ENCODE measurements at regions not wholly inside any gene's neighbourhood (a gene's known extent, or its start where the extent isn't known, plus 50 kb on each side); places are given as distances from the start of the nearest gene placed in this dataset.

DNA sequence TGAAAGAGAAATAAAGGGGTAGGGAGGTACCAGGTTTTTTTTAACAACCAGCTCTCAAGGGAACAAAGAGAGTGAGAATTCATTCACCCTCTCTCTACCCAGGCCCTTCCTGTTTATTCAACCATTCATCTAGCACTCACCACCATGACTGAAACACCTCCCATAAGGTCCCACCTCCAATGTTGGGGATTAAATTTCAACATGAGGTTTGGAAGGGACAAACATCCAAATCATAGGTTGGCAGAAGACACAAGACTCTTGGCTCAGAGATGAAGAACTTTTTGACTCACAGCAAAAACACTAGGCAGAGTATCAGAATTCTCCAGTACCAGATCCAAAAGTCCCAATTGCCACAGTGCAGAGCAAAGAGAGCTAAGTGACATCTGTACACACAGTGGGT lies 186.3 kb downstream of the EDN1 start:
- ATAC-seq: no peak
- ChIA-PET POLR2A (no interaction called here), CTCF (no interaction called here)

DNA sequence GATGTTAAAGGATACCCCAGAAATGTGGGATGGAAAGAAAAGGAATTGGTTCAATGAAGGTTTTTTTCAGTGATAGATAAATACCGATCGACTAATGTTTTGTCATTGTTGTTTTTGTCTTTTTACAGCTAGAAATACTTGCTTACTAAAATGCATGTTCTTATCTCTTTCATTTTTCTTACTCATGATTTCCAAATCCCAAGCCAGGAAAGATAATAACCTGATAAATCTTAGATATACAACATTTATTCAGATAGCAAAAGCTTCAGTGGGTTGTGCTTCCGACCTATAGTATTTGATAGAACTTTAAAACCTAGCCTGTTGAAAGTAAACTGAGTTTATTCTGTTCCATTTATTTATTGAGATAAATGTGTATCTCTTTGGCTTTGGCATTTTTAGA lies 187.5 kb downstream of the EDN1 start:
- peaks cover 38% of the 10 kb centered on the region for H3K4me1 Mint-ChIP-seq
- no peak for TF ChIP-seq GRHL2 (CRISPR knock-in tag; IDR thresholded peaks at IDR 0.05; ENCODE audit: insufficient replicate concordance, severe bottlenecking)
- TF ChIP-seq KAT7 (CRISPR knock-in tag; IDR thresholded peaks at IDR 0.05; ENCODE audit: borderline replicate concordance): no peak
- TF ChIP-seq, protein P1, sequence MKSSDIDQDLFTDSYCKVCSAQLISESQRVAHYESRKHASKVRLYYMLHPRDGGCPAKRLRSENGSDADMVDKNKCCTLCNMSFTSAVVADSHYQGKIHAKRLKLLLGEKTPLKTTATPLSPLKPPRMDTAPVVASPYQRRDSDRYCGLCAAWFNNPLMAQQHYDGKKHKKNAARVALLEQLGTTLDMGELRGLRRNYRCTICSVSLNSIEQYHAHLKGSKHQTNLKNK (CRISPR knock-in tag; IDR thresholded peaks at IDR 0.05): no peak
- TF ChIP-seq ZNF263 (CRISPR knock-in tag; IDR thresholded peaks at IDR 0.05; ENCODE audit: low read depth): no peak
- no peak for TF ChIP-seq CREB1 (CRISPR knock-in tag; IDR thresholded peaks at IDR 0.05)
- no peak for TF ChIP-seq ZNF232 (CRISPR knock-in tag; IDR thresholded peaks at IDR 0.05)
- H3K9me3 Mint-ChIP-seq: peaks cover 7% of the 10 kb centered on the region
- no peak overlapping the region for H3K4me3 Mint-ChIP-seq
- ChIA-PET CTCF (no interaction called here), POLR2A (no interaction called here)
- DNase-seq (ENCODE audit: low spot score) (no peak), ATAC-seq (no peak)
- H3K27me3 Mint-ChIP-seq (ENCODE audit: low read depth): no peaks in the 10 kb centered on the region; the same call in 1 of the 2 replicates
- H3K27ac Mint-ChIP-seq: no peak overlapping the region
- H3K36me3 Mint-ChIP-seq: peaks cover 8% of the 10 kb centered on the region

More for the DNA sequence above, 186.3 kb downstream of the EDN1 start:
- H3K36me3 Mint-ChIP-seq: peaks cover 8% of the 10 kb centered on the region
- no peak for DNase-seq (ENCODE audit: low spot score)
- H3K4me1 Mint-ChIP-seq: peaks cover 35% of the 10 kb centered on the region
- H3K4me3 Mint-ChIP-seq: no peak overlapping the region
- peaks cover 7% of the 10 kb centered on the region for H3K9me3 Mint-ChIP-seq
- no peaks in the 10 kb centered on the region; the same call in 1 of the 2 replicates for H3K27me3 Mint-ChIP-seq (ENCODE audit: low read depth)
- H3K27ac Mint-ChIP-seq: no peak overlapping the region
- TF ChIP-seq KAT7 (CRISPR knock-in tag; IDR thresholded peaks at IDR 0.05; ENCODE audit: borderline replicate concordance) (no peak), FOXJ3 (CRISPR knock-in tag; IDR thresholded peaks at IDR 0.05; ENCODE audit: borderline replicate concordance) (no peak), ZNF219 (CRISPR knock-in tag; IDR thresholded peaks at IDR 0.05; ENCODE audit: borderline replicate concordance) (no peak), NFYB (CRISPR knock-in tag; conservative IDR thresholded peaks at IDR 0.05; ENCODE audit: low read depth) (no peak)
- TF ChIP-seq, protein P2, sequence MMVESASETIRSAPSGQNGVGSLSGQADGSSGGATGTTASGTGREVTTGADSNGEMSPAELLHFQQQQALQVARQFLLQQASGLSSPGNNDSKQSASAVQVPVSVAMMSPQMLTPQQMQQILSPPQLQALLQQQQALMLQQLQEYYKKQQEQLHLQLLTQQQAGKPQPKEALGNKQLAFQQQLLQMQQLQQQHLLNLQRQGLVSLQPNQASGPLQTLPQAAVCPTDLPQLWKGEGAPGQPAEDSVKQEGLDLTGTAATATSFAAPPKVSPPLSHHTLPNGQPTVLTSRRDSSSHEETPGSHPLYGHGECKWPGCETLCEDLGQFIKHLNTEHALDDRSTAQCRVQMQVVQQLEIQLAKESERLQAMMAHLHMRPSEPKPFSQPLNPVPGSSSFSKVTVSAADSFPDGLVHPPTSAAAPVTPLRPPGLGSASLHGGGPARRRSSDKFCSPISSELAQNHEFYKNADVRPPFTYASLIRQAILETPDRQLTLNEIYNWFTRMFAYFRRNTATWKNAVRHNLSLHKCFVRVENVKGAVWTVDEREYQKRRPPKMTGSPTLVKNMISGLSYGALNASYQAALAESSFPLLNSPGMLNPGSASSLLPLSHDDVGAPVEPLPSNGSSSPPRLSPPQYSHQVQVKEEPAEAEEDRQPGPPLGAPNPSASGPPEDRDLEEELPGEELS (CRISPR knock-in tag; IDR thresholded peaks at IDR 0.05): no peak

GRCh38 chr6:12478921-12479320 lies 188.8 kb downstream of the EDN1 start:
- Mint-ChIP-seq H3K4me3 (no peak overlapping the region), H3K9me3 (peaks cover 7% of the 10 kb centered on the region), H3K27me3 (ENCODE audit: low read depth) (no peaks in the 10 kb centered on the region), H3K36me3 (peaks cover 8% of the 10 kb centered on the region), H3K4me1 (peaks cover 28% of the 10 kb centered on the region), H3K27ac (no peak overlapping the region)
- CTCF ChIA-PET: no interaction called here
- DNase-seq (ENCODE audit: low spot score): no peak
- POLR2A ChIA-PET: no interaction called here
- no peak for ATAC-seq
- TF ChIP-seq ZBTB21 (CRISPR knock-in tag; IDR thresholded peaks at IDR 0.05; ENCODE audit: borderline replicate concordance) (no peak), JUN (CRISPR knock-in tag; IDR thresholded peaks at IDR 0.05) (no peak), ZNF396 (CRISPR knock-in tag; IDR thresholded peaks at IDR 0.05; ENCODE audit: borderline replicate concordance) (no peak), GRHL2 (CRISPR knock-in tag; IDR thresholded peaks at IDR 0.05; ENCODE audit: insufficient replicate concordance, severe bottlenecking) (no peak), ZNF512 (CRISPR knock-in tag; IDR thresholded peaks at IDR 0.05; ENCODE audit: borderline replicate concordance) (no peak), GTF2I (CRISPR knock-in tag; conservative IDR thresholded peaks at IDR 0.05) (no peak), SOX15 (CRISPR knock-in tag; IDR thresholded peaks at IDR 0.05) (no peak), ZNF671 (CRISPR knock-in tag; IDR thresholded peaks at IDR 0.05) (no peak)
- TF ChIP-seq, protein P3, sequence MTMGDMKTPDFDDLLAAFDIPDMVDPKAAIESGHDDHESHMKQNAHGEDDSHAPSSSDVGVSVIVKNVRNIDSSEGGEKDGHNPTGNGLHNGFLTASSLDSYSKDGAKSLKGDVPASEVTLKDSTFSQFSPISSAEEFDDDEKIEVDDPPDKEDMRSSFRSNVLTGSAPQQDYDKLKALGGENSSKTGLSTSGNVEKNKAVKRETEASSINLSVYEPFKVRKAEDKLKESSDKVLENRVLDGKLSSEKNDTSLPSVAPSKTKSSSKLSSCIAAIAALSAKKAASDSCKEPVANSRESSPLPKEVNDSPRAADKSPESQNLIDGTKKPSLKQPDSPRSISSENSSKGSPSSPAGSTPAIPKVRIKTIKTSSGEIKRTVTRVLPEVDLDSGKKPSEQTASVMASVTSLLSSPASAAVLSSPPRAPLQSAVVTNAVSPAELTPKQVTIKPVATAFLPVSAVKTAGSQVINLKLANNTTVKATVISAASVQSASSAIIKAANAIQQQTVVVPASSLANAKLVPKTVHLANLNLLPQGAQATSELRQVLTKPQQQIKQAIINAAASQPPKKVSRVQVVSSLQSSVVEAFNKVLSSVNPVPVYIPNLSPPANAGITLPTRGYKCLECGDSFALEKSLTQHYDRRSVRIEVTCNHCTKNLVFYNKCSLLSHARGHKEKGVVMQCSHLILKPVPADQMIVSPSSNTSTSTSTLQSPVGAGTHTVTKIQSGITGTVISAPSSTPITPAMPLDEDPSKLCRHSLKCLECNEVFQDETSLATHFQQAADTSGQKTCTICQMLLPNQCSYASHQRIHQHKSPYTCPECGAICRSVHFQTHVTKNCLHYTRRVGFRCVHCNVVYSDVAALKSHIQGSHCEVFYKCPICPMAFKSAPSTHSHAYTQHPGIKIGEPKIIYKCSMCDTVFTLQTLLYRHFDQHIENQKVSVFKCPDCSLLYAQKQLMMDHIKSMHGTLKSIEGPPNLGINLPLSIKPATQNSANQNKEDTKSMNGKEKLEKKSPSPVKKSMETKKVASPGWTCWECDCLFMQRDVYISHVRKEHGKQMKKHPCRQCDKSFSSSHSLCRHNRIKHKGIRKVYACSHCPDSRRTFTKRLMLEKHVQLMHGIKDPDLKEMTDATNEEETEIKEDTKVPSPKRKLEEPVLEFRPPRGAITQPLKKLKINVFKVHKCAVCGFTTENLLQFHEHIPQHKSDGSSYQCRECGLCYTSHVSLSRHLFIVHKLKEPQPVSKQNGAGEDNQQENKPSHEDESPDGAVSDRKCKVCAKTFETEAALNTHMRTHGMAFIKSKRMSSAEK (CRISPR knock-in tag; IDR thresholded peaks at IDR 0.05; ENCODE audit: borderline replicate concordance): no peak
- TF ChIP-seq, protein P4, sequence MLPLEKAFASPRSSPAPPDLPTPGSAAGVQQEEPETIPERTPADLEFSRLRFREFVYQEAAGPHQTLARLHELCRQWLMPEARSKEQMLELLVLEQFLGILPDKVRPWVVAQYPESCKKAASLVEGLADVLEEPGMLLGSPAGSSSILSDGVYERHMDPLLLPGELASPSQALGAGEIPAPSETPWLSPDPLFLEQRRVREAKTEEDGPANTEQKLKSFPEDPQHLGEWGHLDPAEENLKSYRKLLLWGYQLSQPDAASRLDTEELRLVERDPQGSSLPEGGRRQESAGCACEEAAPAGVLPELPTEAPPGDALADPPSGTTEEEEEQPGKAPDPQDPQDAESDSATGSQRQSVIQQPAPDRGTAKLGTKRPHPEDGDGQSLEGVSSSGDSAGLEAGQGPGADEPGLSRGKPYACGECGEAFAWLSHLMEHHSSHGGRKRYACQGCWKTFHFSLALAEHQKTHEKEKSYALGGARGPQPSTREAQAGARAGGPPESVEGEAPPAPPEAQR (CRISPR knock-in tag; IDR thresholded peaks at IDR 0.05): no peak
- TF ChIP-seq, protein P5, sequence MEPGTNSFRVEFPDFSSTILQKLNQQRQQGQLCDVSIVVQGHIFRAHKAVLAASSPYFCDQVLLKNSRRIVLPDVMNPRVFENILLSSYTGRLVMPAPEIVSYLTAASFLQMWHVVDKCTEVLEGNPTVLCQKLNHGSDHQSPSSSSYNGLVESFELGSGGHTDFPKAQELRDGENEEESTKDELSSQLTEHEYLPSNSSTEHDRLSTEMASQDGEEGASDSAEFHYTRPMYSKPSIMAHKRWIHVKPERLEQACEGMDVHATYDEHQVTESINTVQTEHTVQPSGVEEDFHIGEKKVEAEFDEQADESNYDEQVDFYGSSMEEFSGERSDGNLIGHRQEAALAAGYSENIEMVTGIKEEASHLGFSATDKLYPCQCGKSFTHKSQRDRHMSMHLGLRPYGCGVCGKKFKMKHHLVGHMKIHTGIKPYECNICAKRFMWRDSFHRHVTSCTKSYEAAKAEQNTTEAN (CRISPR knock-in tag; IDR thresholded peaks at IDR 0.05): no peak
